ENCODE measurements at regions not wholly inside any gene's neighbourhood (a gene's known extent, or its start where the extent isn't known, plus 50 kb on each side); places are given as distances from the start of the nearest gene placed in this dataset.

DNA sequence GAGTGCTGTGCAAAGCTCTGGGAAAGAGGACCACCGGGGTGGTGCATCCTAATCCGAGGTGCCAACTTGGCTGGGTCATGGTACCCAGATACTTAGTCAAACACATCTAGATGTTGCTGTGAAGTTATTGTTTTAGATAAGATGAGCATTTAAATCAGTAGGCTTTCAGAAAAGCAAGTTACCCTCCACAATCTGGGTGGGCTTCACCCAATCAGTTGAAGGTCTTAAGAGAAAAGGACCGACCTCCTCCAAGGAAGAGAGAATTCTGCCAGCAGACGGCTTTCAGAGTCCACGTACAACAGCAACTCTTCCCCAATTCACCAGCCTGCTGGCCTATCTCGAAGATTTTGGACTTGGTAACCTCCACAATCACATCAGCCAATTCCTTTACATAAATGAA is 338.1 kb downstream of the C16orf95 start:
- intact Hi-C loops (cut with DNase I; ENCODE audit: low total_unique reads) = no loop called here
- Histone ChIP-seq H3K9me3 (no peaks in the 10 kb centered on the region), H3K36me3 (no peaks in the 10 kb centered on the region), H3K27ac (no peak overlapping the region), H3K27me3 (no peaks in the 10 kb centered on the region), H3K4me3 (no peak overlapping the region), H3K4me1 (no peaks in the 10 kb centered on the region)
- TF ChIP-seq POLR2A (IDR thresholded peaks at IDR 0.05) (no peak), POLR2AphosphoS5 (IDR thresholded peaks at IDR 0.05) (no peak)
- TF ChIP-seq, protein P1, sequence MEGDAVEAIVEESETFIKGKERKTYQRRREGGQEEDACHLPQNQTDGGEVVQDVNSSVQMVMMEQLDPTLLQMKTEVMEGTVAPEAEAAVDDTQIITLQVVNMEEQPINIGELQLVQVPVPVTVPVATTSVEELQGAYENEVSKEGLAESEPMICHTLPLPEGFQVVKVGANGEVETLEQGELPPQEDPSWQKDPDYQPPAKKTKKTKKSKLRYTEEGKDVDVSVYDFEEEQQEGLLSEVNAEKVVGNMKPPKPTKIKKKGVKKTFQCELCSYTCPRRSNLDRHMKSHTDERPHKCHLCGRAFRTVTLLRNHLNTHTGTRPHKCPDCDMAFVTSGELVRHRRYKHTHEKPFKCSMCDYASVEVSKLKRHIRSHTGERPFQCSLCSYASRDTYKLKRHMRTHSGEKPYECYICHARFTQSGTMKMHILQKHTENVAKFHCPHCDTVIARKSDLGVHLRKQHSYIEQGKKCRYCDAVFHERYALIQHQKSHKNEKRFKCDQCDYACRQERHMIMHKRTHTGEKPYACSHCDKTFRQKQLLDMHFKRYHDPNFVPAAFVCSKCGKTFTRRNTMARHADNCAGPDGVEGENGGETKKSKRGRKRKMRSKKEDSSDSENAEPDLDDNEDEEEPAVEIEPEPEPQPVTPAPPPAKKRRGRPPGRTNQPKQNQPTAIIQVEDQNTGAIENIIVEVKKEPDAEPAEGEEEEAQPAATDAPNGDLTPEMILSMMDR (IDR thresholded peaks at IDR 0.05) = no peak
- DNase-seq (ENCODE audit: low spot score in 2 of 2) = peak in 1 of 2 donors; percentile 24

DNA sequence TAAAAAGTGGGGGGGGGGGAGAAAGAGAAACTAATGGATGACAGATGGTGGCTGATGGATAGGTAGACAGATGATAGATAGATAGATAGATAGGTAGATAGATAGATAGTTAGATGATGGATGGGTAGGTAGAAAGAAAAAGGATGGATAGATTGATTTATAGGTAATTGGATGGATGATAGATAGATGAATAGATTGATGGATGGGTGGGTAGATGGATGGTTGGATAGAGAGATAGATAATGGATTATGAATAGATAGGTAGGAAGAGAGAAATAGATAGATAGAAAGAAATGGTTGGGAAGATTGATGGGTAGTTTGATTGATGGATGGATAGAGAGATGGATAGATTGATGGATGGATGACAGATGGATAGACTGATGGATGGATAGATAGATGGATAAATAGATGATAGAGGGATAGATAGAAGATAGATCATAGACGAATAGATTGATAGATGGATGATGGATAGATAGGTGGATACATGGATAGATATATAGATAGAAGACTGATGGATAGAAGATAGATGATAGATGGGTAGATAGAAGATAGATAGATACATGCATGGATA is 337.1 kb downstream of the C16orf95 start:
- no peak overlapping the region for H3K4me3 ChIP-seq
- no peaks in the 10 kb centered on the region for H3K4me1 ChIP-seq
- no peaks in the 10 kb centered on the region for H3K36me3 ChIP-seq
- DNase-seq (ENCODE audit: low spot score in 2 of 2) = no peak
- no peaks in the 10 kb centered on the region for H3K9me3 ChIP-seq
- H3K27me3 ChIP-seq = no peaks in the 10 kb centered on the region
- intact Hi-C loops (cut with DNase I; ENCODE audit: low total_unique reads) = no loop called here
- no peak overlapping the region for H3K27ac ChIP-seq
- TF ChIP-seq, protein P1 (IDR thresholded peaks at IDR 0.05) = no peak
- TF ChIP-seq POLR2AphosphoS5 (IDR thresholded peaks at IDR 0.05) (no peak), POLR2A (IDR thresholded peaks at IDR 0.05) (no peak)

DNA sequence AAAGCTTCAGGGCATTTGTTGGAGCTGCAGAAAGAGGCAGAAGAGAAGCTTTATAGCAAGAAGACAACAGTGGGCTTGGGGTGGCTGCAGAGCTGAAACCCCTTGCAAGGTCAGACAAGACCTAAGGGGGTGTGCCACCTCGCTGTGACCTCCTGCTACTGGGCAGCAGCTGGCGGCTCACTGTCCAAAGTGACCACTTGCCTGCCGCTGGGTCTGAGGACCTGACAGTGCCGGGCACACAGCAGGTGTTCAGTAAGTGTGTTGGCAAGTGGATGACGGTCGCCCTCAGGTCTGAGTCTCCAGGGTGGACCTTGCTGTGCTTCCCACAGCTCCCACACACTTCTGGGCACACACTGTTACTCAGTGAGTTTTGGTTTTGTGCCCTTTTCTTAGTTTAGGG is 336.5 kb downstream of the C16orf95 start:
- intact Hi-C loops (cut with DNase I; ENCODE audit: low total_unique reads) = no loop called here
- no peaks in the 10 kb centered on the region for H3K9me3 ChIP-seq
- TF ChIP-seq, protein P1 (IDR thresholded peaks at IDR 0.05) = no peak
- TF ChIP-seq POLR2AphosphoS5 (IDR thresholded peaks at IDR 0.05) (no peak), POLR2A (IDR thresholded peaks at IDR 0.05) (no peak)
- no peaks in the 10 kb centered on the region for H3K4me1 ChIP-seq
- no peak overlapping the region for H3K27ac ChIP-seq
- H3K4me3 ChIP-seq = no peak overlapping the region
- H3K36me3 ChIP-seq = no peaks in the 10 kb centered on the region
- peak in 1 of 2 donors; percentile 43 for DNase-seq (ENCODE audit: low spot score in 2 of 2)
- no peaks in the 10 kb centered on the region for H3K27me3 ChIP-seq

DNA sequence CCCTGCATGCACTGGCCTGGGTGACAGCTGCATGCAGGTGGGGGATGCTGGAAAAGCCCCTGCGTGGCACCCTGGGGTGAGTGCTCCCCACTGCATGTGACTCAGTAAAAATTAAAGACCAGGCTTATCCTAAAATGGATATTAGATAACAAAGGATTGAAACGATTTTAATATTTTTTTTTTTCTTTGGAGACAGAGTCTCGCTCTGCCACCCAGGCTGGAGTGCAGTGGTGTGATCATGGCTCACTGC is 334.9 kb downstream of the C16orf95 start:
- DNase-seq (ENCODE audit: low spot score in 2 of 2) = peak in 1 of 2 donors; percentile 25
- Histone ChIP-seq H3K9me3 (no peaks in the 10 kb centered on the region), H3K27me3 (no peaks in the 10 kb centered on the region), H3K4me1 (no peaks in the 10 kb centered on the region), H3K27ac (no peak overlapping the region), H3K4me3 (no peak overlapping the region), H3K36me3 (no peaks in the 10 kb centered on the region)
- no peak for TF ChIP-seq POLR2A (IDR thresholded peaks at IDR 0.05)
- TF ChIP-seq, protein P1 (IDR thresholded peaks at IDR 0.05) = no peak
- TF ChIP-seq POLR2AphosphoS5 (IDR thresholded peaks at IDR 0.05) = no peak
- intact Hi-C loops (cut with DNase I; ENCODE audit: low total_unique reads) = no loop called here

DNA sequence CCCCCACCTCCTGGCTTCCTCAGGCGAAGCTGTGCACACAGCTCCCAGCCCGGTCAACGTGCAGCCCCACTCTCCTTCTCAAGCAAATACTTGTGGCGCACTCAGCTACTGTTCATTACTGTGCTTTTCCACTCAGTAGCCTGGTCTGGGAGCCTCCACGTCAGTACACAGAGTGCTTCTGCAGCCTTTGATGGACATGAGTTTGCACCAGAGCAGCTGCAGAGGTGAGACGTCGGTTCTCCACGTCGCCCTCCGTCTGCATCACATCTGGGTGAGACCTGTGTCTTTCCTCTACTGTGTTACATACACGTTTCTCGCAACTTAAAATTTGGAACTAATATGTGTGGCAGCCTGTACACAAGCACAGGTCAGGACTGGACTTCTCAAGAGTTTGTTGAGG is 334.3 kb downstream of the C16orf95 start:
- TF ChIP-seq POLR2AphosphoS5 (IDR thresholded peaks at IDR 0.05) = no peak
- TF ChIP-seq, protein P1 (IDR thresholded peaks at IDR 0.05) = no peak
- no peak for TF ChIP-seq POLR2A (IDR thresholded peaks at IDR 0.05)
- H3K36me3 ChIP-seq = no peaks in the 10 kb centered on the region
- peak in 1 of 2 donors; percentile 15 for DNase-seq (ENCODE audit: low spot score in 2 of 2)
- no peaks in the 10 kb centered on the region for H3K9me3 ChIP-seq
- H3K4me3 ChIP-seq = no peak overlapping the region
- no peaks in the 10 kb centered on the region for H3K4me1 ChIP-seq
- no peak overlapping the region for H3K27ac ChIP-seq
- intact Hi-C loops (cut with DNase I; ENCODE audit: low total_unique reads) = no loop called here
- H3K27me3 ChIP-seq = no peaks in the 10 kb centered on the region
